Neural cell (in vitro differentiated cells): ENCODE measurements at regions not wholly inside any gene's neighbourhood (a gene's known extent, or its start where the extent isn't known, plus 50 kb on each side); places are given as distances from the start of the nearest gene placed in this dataset.

Experiments used
- CTCF ChIP-seq: fragments of 450-650 bp; IDR thresholded peaks from 2 replicates; pipeline ENCODE4 v1.5.1; 2014; ENCODE audit warnings: antibody characterized with exemption, mild to moderate bottlenecking, moderate library complexity; ENCODE audit not compliant: poor library complexity, severe bottlenecking
- EZH2 ChIP-seq: fragments of 200-600, 300-800 bp; shearing (Covaris generic), sonication (generic); IDR thresholded peaks from 2 replicates; pipeline ENCODE4 v1.6.1; 2014; ENCODE audit warnings: antibody characterized with exemption, low read length, borderline replicate concordance, mild to moderate bottlenecking; ENCODE audit not compliant: insufficient read depth, poor library complexity, severe bottlenecking
- MXI1 ChIP-seq: fragments of 450-650 bp; conservative IDR thresholded peaks from 2 replicates; pipeline ENCODE4 v1.6.1; 2014; ENCODE audit warnings: antibody characterized with exemption, mild to moderate bottlenecking; ENCODE audit not compliant: poor library complexity, severe bottlenecking
- POLR2AphosphoS5 ChIP-seq: IDR thresholded peaks from 2 replicates; pipeline ENCODE4 v1.6.1; 2012
- SMC3 ChIP-seq: fragments of 450-650 bp; conservative IDR thresholded peaks from 2 replicates; pipeline ENCODE4 v1.6.1; 2014; ENCODE audit warnings: antibody characterized with exemption, mild to moderate bottlenecking, moderate library complexity; ENCODE audit not compliant: poor library complexity
- TAF1 ChIP-seq: IDR thresholded peaks from 2 replicates; pipeline ENCODE4 v1.6.1; 2012; ENCODE audit warnings: low read depth
- TF ChIP-seq, protein P1 (sequence below): IDR thresholded peaks from 2 replicates; pipeline ENCODE4 v1.6.1; 2012; ENCODE audit warnings: borderline replicate concordance

DNA sequence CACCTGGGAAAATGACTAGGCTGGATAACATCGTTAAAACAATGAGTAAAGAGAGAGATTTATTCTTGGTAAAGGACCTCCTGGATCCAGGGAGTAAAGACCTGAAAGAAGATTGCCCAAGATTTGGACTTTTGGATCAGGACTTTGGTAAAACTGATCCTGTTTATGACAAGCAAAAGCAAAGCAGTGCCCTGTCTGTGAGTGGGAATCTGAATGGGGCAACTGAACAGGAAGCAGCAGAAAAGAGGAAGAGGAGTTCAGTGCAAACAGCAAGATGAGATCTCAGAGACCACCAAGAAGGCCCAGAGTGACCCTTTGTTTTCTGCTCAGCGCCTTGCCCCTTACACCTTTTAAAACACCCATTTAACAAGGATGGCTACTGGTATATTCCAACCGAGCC, 122.0 kb downstream of the VPREB1 start:
- TF ChIP-seq CTCF = no peak
- no peak for TF ChIP-seq TAF1
- TF ChIP-seq MXI1 = no peak
- no peak for TF ChIP-seq POLR2AphosphoS5
- no peak for TF ChIP-seq EZH2
- no peak for TF ChIP-seq SMC3
- TF ChIP-seq, protein P1, sequence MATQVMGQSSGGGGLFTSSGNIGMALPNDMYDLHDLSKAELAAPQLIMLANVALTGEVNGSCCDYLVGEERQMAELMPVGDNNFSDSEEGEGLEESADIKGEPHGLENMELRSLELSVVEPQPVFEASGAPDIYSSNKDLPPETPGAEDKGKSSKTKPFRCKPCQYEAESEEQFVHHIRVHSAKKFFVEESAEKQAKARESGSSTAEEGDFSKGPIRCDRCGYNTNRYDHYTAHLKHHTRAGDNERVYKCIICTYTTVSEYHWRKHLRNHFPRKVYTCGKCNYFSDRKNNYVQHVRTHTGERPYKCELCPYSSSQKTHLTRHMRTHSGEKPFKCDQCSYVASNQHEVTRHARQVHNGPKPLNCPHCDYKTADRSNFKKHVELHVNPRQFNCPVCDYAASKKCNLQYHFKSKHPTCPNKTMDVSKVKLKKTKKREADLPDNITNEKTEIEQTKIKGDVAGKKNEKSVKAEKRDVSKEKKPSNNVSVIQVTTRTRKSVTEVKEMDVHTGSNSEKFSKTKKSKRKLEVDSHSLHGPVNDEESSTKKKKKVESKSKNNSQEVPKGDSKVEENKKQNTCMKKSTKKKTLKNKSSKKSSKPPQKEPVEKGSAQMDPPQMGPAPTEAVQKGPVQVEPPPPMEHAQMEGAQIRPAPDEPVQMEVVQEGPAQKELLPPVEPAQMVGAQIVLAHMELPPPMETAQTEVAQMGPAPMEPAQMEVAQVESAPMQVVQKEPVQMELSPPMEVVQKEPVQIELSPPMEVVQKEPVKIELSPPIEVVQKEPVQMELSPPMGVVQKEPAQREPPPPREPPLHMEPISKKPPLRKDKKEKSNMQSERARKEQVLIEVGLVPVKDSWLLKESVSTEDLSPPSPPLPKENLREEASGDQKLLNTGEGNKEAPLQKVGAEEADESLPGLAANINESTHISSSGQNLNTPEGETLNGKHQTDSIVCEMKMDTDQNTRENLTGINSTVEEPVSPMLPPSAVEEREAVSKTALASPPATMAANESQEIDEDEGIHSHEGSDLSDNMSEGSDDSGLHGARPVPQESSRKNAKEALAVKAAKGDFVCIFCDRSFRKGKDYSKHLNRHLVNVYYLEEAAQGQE = no peak
